BJ (cell line): ENCODE measurements at regions not wholly inside any gene's neighbourhood (a gene's known extent, or its start where the extent isn't known, plus 50 kb on each side); places are given as distances from the start of the nearest gene placed in this dataset.

Source experiments
- CTCF ChIA-PET: fragments of 350-600 bp; formaldehyde crosslinking; extraction: SDS; loops from one replicate; lab custom pipeline; 2021; ENCODE audit warnings: antibody characterized with exemption, inconsistent platforms; lab: Yijun Ruan, JAX
- POLR2A ChIA-PET: fragments of 300-600 bp; sonication (Branson Sonifier 250); formaldehyde crosslinking; extraction: SDS; loops from one replicate; lab custom pipeline; 2021; ENCODE audit warnings: antibody characterized with exemption; lab: Charles Lee
- DNase-seq: peaks from one replicate; pipeline ENCODE4 v3.0.0-alpha.2; 2011; ENCODE audit warnings: low read depth
- H3K27me3 ChIP-seq: 2 replicates; pipeline ENCODE4 v1.6.0; 2011; ENCODE audit warnings: low read length; ENCODE audit not compliant: control insufficient read depth, insufficient read depth
- H3K36me3 ChIP-seq: 2 replicates; pipeline ENCODE4 v1.5.1; 2011; ENCODE audit warnings: low read length; ENCODE audit not compliant: control insufficient read depth, insufficient read depth
- H3K4me3 ChIP-seq: 2 replicates; pipeline ENCODE4 v1.5.1; 2011; ENCODE audit warnings: low read depth, mild to moderate bottlenecking, control low read depth, low read length
- CTCF ChIP-seq: IDR thresholded peaks from 2 replicates; pipeline ENCODE4 v1.5.1; 2011; ENCODE audit warnings: low read depth, mild to moderate bottlenecking, control low read depth, inconsistent platforms, low read length, moderate library complexity; ENCODE audit not compliant: insufficient read depth

DNA sequence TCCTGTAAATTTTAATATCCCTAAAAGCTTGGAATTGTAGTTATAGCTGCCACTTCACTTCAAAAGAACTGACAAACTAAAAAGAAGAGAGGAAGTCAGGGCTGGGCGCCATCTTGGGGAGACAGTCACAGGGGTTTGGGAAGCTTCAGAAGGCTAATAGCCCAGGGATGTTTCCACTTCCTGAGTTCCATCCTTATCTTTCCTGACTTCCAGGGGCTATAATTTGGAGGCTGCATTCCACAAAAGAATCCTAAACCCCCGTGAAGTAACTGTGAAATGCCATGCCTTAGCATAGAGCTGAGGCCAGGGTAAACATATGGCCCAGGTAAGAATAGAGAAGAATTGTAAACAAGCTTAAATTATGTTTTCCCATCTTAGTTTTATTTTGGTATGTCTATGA lies 75.4 kb upstream of the LPAR1 start:
- ChIA-PET CTCF (interaction anchor here (0.6 kb wide), 2 partner anchors 43 to 766 kb away, joined by 3 read pairs; no protein-coding TSS in a partner anchor), POLR2A (no interaction called here)
- Histone ChIP-seq H3K4me3 (no peak overlapping the region), H3K27me3 (no peaks in the 10 kb centered on the region), H3K36me3 (no peaks in the 10 kb centered on the region)
- no peak for TF ChIP-seq CTCF
- DNase-seq, result no peak

DNA sequence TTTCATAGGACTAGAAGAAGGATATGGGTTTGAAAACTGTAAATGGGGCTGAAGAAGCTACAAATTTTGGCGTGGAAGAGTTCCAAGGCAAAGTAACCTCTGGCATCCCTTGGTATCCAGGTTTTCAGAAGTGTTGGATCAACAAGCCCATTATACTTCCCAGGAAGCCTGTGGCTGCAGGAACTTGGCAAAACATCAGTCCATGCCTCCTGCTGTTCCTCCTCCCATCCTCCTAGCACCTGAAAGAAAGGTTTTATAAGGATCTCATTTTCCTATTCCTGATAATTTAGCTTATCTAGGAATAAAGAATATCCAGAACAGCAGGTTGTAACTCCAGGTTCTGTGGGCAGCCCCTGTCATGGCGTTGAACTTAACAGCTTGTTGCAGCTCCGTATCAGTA lies 72.5 kb upstream of the LPAR1 start:
- ChIA-PET POLR2A (no interaction called here), CTCF (interaction anchor here (0.6 to 0.9 kb wide), 4 partner anchors 23 to 154 kb away, joined by 3 to 4 read pairs (median 3); no protein-coding TSS in a partner anchor)
- H3K36me3 ChIP-seq, result no peaks in the 10 kb centered on the region
- DNase-seq, result no peak
- TF ChIP-seq CTCF, result no peak
- H3K4me3 ChIP-seq, result no peak overlapping the region
- H3K27me3 ChIP-seq, result no peaks in the 10 kb centered on the region

DNA sequence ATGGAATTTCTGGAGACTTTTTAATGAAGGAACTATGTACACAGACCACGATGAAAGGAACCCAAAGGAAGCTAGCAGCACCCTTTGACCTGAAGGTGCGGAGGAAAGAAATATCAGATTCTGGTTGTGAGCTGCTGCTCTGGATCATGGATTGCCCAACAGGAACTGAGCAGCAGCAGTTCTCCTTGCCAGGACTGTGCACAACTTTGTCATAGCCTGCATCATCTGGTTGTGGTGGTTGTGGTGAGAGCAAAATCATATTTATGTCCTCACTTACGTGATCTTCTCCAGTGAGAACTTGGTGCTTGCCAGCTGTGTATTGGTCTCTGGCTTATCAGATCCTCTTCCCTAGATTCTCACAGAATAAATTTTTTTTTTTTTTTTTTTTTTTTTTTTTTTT lies 70.7 kb upstream of the LPAR1 start:
- POLR2A ChIA-PET, result interaction anchor here (0.6 kb wide), 1 partner anchor 229 kb away, joined by 14 read pairs; no protein-coding TSS in a partner anchor
- peak; percentile 83 for DNase-seq
- CTCF ChIA-PET, result interaction anchor here (0.5 to 0.8 kb wide), 2 partner anchors 480 to 486 kb away, joined by 3 to 4 read pairs; no protein-coding TSS in a partner anchor

GRCh38 chr9:111107141-111107540 lies 68.9 kb upstream of the LPAR1 start:
- Histone ChIP-seq H3K36me3 (no peaks in the 10 kb centered on the region), H3K27me3 (no peaks in the 10 kb centered on the region), H3K4me3 (no peak overlapping the region)
- POLR2A ChIA-PET, result no interaction called here
- no peak for DNase-seq
- CTCF ChIA-PET, result no interaction called here
- TF ChIP-seq CTCF, result no peak

More for the DNA sequence above, 70.7 kb upstream of the LPAR1 start:
- Histone ChIP-seq H3K36me3 (no peaks in the 10 kb centered on the region), H3K4me3 (no peak overlapping the region), H3K27me3 (no peaks in the 10 kb centered on the region)
- no peak for TF ChIP-seq CTCF

- H3K27me3 ChIP-seq, result no peaks in the 10 kb centered on the region
- no peak for TF ChIP-seq CTCF
- no peaks in the 10 kb centered on the region for H3K36me3 ChIP-seq
- ChIA-PET POLR2A (no interaction called here), CTCF (interaction anchor here (0.6 kb wide), 1 partner anchor 960 kb away, joined by 3 read pairs; no protein-coding TSS in a partner anchor)
- no peak overlapping the region for H3K4me3 ChIP-seq
- DNase-seq, result no peak
Measured at GRCh38 chr9:111106202-111106601, 67.9 kb upstream of the LPAR1 start.
